Stomach (tissue), 4 donors: ENCODE measurements at regions not wholly inside any gene's neighbourhood (a gene's known extent, or its start where the extent isn't known, plus 50 kb on each side); places are given as distances from the start of the nearest gene placed in this dataset.

Experiments used
- CTCF ChIP-seq, 7 experiments: fragments of 450-650 bp in 4 of 7; fragments of 200-600 bp in 3 of 7; sonication (generic) in 3 of 7; IDR thresholded peaks; one replicate each; pipeline ENCODE4 v1.5.1; 2016 to 2019; ENCODE audit warnings: antibody characterized with exemption in 7 of 7, control low read depth in 2 of 7, mild to moderate bottlenecking in 1 of 7
- EP300 ChIP-seq: sonication (generic); formaldehyde crosslinking; IDR thresholded peaks from one replicate; pipeline ENCODE4 v1.6.1; 2017; ENCODE audit warnings: antibody characterized with exemption
- POLR2A ChIP-seq, 4 donors: fragments of 450-650 bp; IDR thresholded peaks; one replicate each; pipeline ENCODE4 v1.6.1; 2016; ENCODE audit warnings: antibody characterized with exemption in 4 of 4, control low read depth in 2 of 4, mild to moderate bottlenecking in 1 of 4, moderate library complexity in 1 of 4

- TF ChIP-seq CTCF (IDR thresholded peaks at IDR 0.05) (no peak), EP300 (no peak), POLR2A (IDR thresholded peaks at IDR 0.05) (no peak)
Observed at GRCh38 chr15:79140846-79141570, 50.4 kb upstream of the RASGRF1 start.
